Adrenal gland (tissue), 9 donors: ENCODE measurements at regions not wholly inside any gene's neighbourhood (a gene's known extent, or its start where the extent isn't known, plus 50 kb on each side); places are given as distances from the start of the nearest gene placed in this dataset.

ENCODE experiments used
- DNase-seq, 7 donors: peaks; one replicate each; pipeline ENCODE4 v3.0.0-alpha.2; 2019 to 2020
- H3K27ac ChIP-seq, 5 donors: fragments of 200-600 bp; sonication (generic) in 4 of 5; 1 replicate in 3 of 5; 2 replicates in 2 of 5; pipeline versions ENCODE4 v1.5.1 to v1.8.0; 2016 to 2020; ENCODE audit warnings: mild to moderate bottlenecking in 1 of 5
- H3K27me3 ChIP-seq: fragments of 200-600 bp; 2 replicates; pipeline ENCODE4 v1.8.0; 2021
- H3K36me3 ChIP-seq, 2 donors: fragments of 200-600 bp; replicated peaks in 1 of 2; 1 replicate in 1 of 2; 2 replicates in 1 of 2; pipeline versions ENCODE4 v1.5.1 to v1.8.0; 2018 to 2022
- H3K4me1 ChIP-seq, 2 donors: fragments of 200-600 bp; replicated peaks in 1 of 2; 1 replicate in 1 of 2; 2 replicates in 1 of 2; pipeline versions ENCODE4 v1.5.1 to v1.8.0; 2018 to 2021
- H3K4me3 ChIP-seq, 4 donors: fragments of 200-600 bp; sonication (generic) in 3 of 4; one replicate each; pipeline ENCODE4 v1.5.1; 2016 to 2018
- H3K9me3 ChIP-seq, 3 donors: fragments of 200-600 bp; sonication (generic) in 1 of 3; replicated peaks in 1 of 3; 1 replicate in 2 of 3; 2 replicates in 1 of 3; pipeline versions ENCODE4 v1.5.1 to v1.8.0; 2016 to 2021
- CTCF ChIP-seq, 6 experiments: fragments of 450-650 bp in 4 of 6; fragments of 200-600 bp in 2 of 6; sonication (generic) in 1 of 6; IDR thresholded peaks; 1 replicate in 5 of 6; 2 replicates in 1 of 6; pipeline versions ENCODE4 v1.5.1 to v1.8.0; 2016 to 2021; ENCODE audit warnings: antibody characterized with exemption in 6 of 6, mild to moderate bottlenecking in 2 of 6, moderate library complexity in 1 of 6
- POLR2A ChIP-seq, 2 donors: fragments of 450-650 bp; IDR thresholded peaks; one replicate each; pipeline ENCODE4 v1.6.1; 2017; ENCODE audit warnings: antibody characterized with exemption in 2 of 2, mild to moderate bottlenecking in 2 of 2, moderate library complexity in 1 of 2
- WGBS, 4 donors: extraction: QIAGEN DNeasy Blood & Tissue Kit in 2 of 4; methylation state at CpG; one replicate each; pipeline versions ENCODE4 v1.1.5 to v1.1.7; 2013 to 2017; 5-methylcytosine and 5-hydroxymethylcytosine counted together
- intact Hi-C, 2 donors: fragments of 100-400 bp; cut with DNase I; formaldehyde crosslinking; loops; one replicate each; pipeline versions ENCODE4 v1.14.1 to v1.15.0; 2022 to 2023
- donor health status: healthy with polysubstance abuse.
- donor health status: Bipolar disorder and iron deficiency.
- donor health status: DM: yes; HTN: yes; CAD: no.
- donor health status: DM: no; HTN: no; CAD: no.
- donor health status: DM: no; HTN: no; CAD: no.

GRCh38 chr15:79373113-79373512 lies 59.0 kb upstream of the MINAR1 start:
- no peak for DNase-seq
- Histone ChIP-seq H3K4me3 (no peak overlapping the region), H3K4me1 (no peaks in the 10 kb centered on the region), H3K36me3 (no peaks in the 10 kb centered on the region), H3K9me3 (no peaks in the 10 kb centered on the region), H3K27me3 (no peaks in the 10 kb centered on the region), H3K27ac (no peak overlapping the region)
- TF ChIP-seq CTCF (IDR thresholded peaks at IDR 0.05), result no peak
- TF ChIP-seq POLR2A (IDR thresholded peaks at IDR 0.05), result no peak
- intact Hi-C loops, result no loop called here
- 63 to 90% (median 70%) methylated on average over 1 of the region's 1 CpG for WGBS, 4 donors

- H3K27ac ChIP-seq, result no peak overlapping the region
- no peaks in the 10 kb centered on the region for H3K27me3 ChIP-seq
- intact Hi-C loops, result no loop called here
- DNase-seq, result no peak
- H3K9me3 ChIP-seq, result no peaks in the 10 kb centered on the region
- no peaks in the 10 kb centered on the region for H3K4me1 ChIP-seq
- 47 to 60% (median 57%) methylated on average over 2 of the region's 2 CpGs for WGBS, 4 donors
- H3K4me3 ChIP-seq, result no peak overlapping the region
- TF ChIP-seq CTCF (IDR thresholded peaks at IDR 0.05) (no peak), POLR2A (IDR thresholded peaks at IDR 0.05) (no peak)
- H3K36me3 ChIP-seq, result no peaks in the 10 kb centered on the region
Measured at GRCh38 chr15:79373728-79374127, 58.4 kb upstream of the MINAR1 start.

- TF ChIP-seq POLR2A (IDR thresholded peaks at IDR 0.05) (no peak), CTCF (IDR thresholded peaks at IDR 0.05) (no peak)
- intact Hi-C loops, result no loop called here
Measured at GRCh38 chr15:79376383-79376782, 55.8 kb upstream of the MINAR1 start.

GRCh38 chr15:79378394-79379109 lies 53.6 kb upstream of the MINAR1 start:
- no peaks in the 10 kb centered on the region for H3K9me3 ChIP-seq
- DNase-seq, result no peak
- TF ChIP-seq POLR2A (IDR thresholded peaks at IDR 0.05) (no peak), CTCF (IDR thresholded peaks at IDR 0.05) (no peak)
- no peak overlapping the region for H3K27ac ChIP-seq
- H3K4me1 ChIP-seq, result no peaks in the 10 kb centered on the region
- no peak overlapping the region for H3K4me3 ChIP-seq
- 87 to 91% (median 89%) methylated on average over 3 of the region's 3 CpGs for WGBS, 4 donors
- H3K27me3 ChIP-seq, result no peaks in the 10 kb centered on the region
- intact Hi-C loops, result no loop called here
- H3K36me3 ChIP-seq, result no peaks in the 10 kb centered on the region

More at GRCh38 chr15:79376383-79376782, 55.8 kb upstream of the MINAR1 start:
- Histone ChIP-seq H3K36me3 (no peaks in the 10 kb centered on the region), H3K27ac (no peak overlapping the region), H3K4me3 (no peak overlapping the region), H3K9me3 (no peaks in the 10 kb centered on the region), H3K27me3 (no peaks in the 10 kb centered on the region), H3K4me1 (no peaks in the 10 kb centered on the region)
- no peak for DNase-seq
- WGBS, 4 donors, result 84 to 96% (median 90%) methylated on average over 3 of the region's 3 CpGs
